Activated CD4-positive, alpha-beta T cell treated with anti-CD3 and anti-CD28 coated beads, Interleukin-2, Interleukin-4, amounts not matched to agents 100 ng/mL and 50 ng/mL, durations not matched to agents 16 hours and 8 hours (primary cell): ENCODE measurements at regions not wholly inside any gene's neighbourhood (a gene's known extent, or its start where the extent isn't known, plus 50 kb on each side); places are given as distances from the start of the nearest gene placed in this dataset.

Experiments
- DNase-seq: peaks from one replicate; pipeline ENCODE4 v3.0.0-alpha.2; 2020; ENCODE audit warnings: low spot score

DNA sequence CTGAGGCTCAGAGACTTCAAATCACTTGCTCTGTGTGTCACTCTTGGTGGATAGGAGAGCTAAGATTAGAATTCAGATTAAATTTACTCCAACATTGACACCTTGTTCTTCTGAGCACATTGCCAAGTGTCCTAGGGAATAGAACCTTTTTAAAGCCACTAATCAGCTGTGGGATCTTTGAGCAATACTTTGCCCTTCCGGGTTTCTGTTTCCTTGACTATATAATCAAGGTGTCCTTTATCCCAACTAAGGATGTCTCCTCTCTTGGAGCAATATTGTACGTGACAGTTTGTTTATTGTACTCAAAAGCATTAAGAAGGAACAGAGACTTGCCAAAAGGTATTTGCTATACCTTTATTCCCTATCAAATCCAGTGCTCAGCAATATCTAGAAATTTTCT, 170.9 kb upstream of the CADPS start:
- DNase-seq: no peak

DNA sequence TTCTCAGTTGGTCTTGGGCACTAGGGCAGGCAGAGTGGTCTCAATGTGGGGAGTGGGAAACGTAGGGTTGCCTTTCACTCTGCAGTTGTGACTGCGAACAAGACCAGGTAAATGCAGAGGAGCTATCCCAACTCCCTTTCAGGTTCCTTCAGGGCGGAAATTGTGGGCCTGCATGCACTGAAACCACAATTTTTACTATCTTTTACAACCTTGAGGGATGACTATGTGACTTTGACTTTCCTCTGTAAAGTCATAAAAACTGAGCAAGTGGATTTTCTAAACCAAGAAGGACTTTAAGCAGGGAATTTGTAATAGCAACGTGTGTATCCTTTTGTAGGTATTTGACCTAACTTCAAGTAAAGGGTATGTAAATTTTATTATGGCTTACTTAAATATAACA, 171.4 kb upstream of the CADPS start:
- DNase-seq: no peak

DNA sequence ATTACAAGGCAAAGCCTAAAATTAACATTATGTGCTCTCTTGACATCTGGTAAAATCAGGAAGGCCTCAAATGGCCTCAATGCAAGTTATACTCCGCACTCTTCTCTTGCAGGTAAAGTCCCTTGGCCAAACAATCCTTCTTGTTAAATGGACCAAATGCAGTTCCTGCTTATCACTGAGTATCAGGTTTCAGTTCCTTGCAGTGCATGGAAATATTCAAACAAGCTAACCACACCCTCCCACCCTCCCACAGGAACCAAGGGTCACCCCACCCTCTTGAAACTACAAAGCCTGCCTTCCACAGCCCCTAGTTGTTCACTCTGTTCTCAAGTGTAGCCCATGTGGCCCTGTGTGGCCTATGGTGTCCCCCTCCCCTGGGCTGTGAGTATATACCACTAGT, 171.9 kb upstream of the CADPS start:
- DNase-seq: no peak

DNA sequence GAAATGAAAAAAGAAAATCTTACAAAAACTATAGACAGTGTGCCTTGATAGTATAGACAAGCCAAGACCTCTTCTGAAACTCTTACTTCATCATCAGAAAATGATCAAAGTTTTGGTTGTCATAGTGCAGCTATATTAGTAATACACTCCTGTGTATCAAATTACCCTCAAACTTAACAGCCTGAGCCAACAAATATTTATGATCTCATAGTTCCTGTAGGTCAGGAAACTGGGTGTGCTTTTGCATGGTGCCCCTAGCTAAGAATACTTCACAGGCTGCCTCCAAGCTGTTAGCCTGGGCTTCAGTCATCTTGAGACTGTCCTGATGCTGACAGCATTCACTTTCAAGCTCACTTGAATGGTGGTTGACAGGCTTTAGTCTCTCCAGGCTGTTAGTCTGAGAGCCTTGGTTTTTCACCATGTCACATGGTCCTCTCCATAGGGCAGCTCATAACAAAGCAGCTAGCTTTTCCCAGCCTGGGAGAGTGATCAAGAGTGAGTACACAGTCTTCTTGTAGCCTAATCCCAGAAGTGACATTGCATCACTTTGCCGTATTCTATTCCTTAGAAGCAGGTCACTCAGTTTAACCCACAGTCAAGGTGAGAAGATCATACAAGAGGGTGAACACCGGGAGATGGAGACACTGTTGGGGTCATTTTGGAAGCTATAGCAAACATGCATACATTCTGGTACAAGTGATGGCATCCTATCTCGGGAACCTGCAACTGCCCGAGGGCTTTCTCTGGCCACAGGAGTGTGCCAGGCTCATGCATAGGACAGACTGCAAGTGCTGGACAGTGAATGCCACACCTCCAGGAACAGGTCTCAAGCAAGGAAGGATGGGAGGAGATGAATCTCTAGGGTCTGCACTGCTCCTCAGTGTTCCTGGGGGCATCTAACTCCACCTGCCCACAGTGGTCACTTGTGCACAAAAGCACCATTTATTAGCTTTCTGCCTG, 173.4 kb upstream of the CADPS start:
- DNase-seq: no peak

DNA sequence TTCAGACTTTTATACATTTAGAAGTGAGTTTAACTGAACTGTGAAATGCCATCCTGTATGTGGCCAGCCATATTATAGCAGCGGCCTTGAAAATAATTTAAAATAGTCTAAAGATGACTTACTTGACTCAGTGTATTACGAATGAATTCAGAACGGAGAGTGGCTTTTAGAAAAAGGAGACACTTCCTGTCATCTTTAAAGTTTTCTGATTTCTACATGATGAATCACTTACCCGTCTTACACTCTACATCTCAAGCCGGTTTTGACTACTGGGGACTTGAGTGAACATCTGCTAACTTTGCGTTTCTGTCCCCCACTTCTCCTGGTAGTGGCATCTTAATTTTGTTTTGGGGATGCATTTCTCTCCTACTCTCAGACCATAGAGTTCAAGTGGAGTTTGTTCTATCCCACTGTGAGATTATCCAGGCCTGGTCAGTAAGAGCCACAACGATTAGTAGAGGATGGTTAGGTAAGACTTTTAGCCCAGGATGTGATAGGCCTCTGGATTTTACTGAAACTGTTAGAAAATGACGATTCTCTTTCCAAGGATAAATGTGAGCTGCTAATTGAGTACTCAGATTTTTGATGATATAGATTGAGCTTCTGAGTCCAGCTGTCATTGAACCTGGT, 175.4 kb upstream of the CADPS start:
- DNase-seq: no peak

DNA sequence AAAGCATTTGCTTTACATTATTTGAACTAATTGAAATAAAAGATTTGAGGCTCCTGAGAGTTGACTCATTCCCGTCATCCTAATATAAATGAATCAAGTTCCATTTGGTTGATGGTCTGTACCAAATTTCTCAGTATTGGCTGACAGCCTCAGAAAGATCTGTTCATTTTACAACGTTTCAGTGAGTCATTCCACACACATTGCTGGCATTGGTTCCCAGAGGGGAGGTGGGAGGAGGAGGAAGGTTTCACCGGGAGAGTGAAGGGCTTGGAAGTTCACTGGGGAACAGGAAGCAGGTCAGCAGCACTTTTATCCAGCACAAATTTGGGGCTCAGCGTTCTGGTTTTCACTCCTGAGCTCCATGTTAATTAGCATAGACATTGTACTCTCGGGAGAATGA, 176.7 kb upstream of the CADPS start:
- no peak for DNase-seq

DNA sequence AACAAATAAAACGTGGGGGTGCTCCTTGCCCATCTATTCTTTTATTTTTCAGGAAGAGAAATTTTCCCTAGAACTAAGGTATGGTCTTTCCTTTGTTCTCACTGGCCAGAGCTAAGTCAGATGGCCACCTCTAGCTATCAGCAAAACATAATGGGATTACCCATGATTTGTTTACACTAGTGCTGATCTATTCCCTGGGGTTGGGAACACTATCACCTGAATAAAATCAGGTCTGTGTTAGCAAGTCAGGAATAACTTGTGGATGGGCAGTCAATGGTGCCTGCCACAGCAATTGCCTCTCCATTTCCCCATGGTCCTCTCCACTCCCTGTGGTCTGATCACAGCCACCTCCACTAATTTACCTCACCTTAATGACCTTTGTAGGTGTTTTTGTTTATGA, 181.7 kb upstream of the CADPS start:
- DNase-seq: no peak

DNA sequence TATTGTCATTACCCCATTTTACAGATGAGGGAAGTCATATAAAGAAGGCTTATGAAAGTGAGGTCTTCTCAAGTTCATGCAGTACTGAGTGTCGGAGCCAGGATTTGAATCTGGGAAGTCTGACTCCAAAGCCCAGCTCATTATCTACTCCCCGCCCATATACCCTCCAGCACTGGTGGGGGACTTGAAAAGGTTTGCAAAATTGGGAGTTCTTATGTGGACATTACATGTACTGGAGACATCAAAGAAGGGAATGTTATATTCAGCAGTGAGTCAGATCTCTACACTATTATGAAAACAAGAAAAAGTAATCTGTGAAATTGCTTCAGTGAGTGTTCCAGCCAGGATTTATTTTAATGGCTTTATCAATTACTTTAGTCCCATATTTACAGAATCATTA, 185.2 kb upstream of the CADPS start:
- DNase-seq: no peak

DNA sequence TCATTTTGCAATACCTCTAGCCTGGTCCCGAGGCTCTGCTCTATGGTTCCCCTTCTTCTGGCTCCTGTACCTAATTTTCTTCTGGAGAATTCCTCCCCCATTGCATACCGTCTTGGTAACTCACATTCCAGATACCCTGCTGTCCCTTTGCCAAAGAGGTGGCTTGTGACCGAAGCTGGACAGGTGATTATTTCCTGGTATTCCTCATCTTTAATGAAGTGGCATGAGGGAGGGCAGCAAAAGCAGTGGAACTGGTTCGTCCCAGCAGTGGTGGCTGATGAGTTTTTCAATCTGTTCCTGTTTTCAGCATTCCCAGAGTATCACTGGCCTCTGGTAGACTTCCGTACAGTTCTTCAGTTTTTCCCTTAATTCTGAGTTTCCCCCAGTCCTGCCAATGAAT, 186.2 kb upstream of the CADPS start:
- no peak for DNase-seq

DNA sequence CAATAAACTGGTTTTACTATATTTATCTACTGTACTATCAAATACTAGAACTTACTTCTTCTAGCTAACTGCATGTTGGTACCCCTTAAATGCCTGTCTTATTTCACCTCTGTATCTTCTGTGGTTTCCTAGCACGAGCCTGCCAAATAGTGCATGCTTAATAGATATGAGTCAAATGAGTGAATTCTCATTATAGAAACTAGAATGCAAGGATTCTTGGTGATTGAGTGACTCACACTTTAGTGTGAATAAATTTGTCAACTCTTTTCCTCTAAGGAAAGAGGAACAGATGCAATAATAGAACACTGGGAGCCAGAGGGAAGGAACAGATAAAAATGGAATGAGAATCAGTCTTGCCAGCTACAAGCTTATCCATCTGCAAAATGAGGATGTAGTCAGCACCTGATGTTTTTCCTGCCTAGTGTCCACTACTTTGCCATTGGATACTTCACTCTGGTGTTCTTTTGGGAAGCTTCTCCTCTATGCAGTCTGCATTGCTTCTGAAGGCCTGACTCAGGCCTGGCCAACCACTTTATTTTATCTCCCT, 189.1 kb upstream of the CADPS start:
- no peak for DNase-seq

DNA sequence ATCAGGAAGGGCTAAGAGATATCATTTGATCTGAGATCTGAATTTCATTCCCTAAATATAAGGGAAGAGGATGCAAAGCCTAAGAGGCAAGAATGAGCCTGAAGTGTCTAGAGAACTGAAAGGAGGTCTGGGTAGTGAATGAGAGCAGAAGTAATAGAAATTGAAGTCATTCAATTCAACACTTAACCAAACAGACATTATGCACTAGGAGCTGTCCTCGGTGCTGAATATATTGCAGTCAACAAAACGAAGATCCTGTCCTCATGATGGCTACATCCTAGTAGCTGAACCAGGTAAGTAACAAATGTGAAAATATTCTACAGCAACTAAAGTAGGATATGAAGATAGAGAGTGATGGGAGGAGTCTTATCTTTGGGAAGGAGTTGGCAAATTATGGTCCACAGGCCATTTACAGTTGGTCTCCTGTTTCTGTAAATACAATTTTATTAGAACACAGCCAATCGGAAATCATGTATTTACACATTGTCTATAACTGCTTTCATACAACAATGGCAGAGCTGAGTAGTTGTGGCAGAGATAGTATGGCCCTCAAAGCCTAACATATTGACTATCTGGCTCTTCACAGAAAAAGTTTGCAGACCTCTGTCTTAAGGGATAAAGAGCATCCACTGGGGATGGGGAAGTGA, 192.9 kb upstream of the CADPS start:
- peak; percentile 9 for DNase-seq

DNA sequence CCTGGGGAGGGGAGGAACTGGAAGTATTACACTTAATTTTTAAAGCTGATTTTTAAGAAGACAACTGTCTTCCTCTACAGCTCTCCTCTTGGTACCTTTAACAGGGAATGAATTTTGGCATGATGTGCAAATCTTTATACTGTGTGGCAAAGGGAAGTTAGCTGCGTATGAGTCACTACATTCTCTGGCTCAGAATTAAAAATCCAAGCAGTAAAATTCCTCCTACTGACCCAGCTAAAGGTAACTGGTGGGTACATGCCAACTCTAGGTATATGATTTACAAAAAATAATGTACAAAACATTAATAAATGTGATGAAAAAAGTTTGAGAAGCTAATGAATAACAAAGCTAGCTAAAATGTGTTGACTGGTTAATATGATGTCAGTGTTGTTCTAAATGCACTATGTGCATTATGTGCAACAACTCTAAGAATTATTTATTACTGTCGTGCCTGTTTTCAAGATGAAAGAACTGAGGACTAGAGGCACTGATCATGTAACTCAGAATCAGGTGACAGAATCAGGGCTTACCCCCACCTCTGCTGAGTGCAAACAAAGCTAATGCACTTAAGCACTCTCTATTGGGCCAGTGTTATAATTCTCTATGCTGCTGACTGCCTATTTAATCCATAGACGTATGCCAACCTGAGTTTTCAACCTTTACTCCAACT, 194.7 kb upstream of the CADPS start:
- no peak for DNase-seq

DNA sequence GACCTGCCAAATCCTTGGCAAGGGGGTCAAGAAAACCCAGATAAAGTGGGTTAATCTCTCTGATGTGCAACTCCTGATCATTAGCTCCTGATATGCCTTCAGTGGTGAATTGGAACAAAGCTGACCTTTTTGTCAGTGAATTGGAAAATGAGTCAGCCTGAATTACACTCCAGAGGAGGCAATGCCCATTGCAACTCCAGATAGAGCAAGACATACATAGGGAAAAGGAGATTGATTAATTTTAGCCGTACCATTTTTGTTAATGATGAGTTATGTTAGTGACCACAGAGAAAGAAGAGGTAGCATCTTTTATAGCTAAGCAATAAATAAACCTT, 195.2 kb upstream of the CADPS start:
- no peak for DNase-seq

DNA sequence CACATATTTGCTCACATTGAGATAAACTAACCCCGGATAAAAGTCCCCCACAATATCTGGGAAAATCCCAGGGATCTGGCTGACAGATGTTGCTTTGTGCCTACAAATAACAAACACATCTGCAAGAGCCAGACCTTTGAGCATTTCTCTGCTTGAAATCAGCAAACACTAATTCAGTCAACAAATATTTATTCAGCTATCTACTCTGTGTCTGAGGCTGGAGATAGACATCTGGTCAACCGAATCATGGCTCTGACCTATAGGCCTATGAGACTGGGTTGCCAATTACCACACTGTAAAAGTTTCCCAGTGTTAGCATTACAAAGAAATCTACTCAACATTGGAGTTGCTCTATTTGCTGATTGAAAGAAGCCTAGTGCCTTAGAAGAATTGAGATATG, 201.1 kb upstream of the CADPS start:
- no peak for DNase-seq

DNA sequence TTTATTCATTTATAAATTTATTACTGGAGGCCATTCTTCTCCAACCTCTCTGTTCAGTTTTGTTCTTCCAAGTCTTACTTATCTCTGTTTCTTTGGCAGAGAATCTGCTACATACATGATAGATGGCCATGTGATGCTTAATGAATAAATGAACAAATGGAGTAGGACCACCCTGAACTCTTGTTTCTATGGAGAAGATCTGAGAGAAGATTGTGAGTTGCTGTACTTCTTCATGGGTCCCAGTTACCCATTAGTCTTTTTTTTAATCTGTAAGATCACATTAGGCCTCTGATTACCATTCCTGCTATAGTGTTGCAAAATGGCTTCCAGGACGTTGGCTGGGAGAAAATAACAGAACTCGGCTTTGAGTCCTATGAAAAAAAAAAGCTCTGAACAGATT, 191.9 kb upstream of the SYNPR start:
- no peak for DNase-seq

DNA sequence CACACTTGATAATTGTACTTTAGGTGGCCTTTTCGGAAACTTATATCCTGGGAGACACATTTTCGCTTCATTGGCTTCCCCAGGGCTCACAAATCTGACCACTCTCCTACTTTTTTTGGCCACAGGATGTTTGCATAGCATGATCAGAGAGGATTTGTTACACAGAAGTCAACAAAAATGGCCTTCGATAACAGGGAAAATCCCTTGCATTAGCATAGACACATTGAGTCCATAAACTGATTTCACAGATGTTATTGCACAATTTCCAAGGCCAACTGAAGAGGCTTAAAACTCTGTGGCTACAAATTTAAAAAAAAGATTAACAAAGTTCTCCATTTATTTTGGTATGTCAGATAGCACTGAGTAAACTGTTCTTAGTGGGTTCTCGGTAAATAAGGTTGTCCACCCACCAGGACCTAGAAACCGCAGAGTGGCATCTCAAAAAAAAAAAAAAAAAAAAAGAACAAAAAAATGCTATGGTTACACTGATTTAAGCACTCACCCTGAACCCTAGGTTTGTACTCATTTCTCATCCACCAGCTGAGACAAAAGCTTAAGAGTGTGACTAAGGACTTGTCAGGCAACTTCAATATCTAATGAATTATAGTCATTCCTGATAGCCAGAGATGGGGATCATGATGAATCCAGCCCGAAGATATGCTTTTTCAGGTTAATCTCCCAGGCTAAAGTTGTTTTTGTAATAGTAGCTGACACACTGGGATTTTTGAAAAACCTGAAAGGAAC, 188.9 kb upstream of the SYNPR start:
- DNase-seq: no peak

DNA sequence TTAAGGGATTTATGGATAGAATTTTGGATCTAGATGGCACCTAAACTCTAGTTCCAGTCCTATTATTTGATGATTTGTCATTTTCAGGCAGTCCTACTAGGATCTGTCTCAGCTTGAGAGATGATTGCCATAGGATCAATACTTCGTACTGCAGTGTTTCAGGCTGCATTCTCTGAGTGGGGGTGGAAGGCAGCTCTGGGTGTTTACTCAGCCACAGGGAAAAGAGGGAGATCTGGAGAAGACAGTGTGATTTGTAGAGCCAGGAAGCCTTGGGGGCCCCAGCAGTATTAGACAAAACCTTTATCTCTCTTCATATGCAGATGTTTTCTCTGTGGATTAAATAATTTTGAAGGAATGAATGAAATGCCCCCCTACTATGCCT, 188.4 kb upstream of the SYNPR start:
- DNase-seq: no peak

DNA sequence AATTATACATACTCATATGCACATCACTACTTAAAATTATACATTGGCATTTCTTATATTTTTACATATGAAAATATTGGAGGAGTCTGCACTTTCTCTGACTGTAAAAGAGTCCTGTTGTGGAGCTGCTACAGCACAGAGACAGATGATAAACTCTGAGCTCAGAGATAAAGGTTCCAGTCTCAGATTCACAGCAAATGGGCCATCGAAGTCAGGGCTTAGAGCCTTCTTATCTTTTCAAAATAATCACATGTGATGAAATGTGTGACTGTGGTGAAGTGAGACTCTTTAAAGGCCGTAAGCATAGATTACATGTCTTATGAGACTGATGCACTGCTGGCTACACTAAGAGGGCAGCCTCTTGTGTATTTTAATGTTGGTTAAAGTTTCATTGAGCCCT, 187.5 kb upstream of the SYNPR start:
- no peak for DNase-seq

DNA sequence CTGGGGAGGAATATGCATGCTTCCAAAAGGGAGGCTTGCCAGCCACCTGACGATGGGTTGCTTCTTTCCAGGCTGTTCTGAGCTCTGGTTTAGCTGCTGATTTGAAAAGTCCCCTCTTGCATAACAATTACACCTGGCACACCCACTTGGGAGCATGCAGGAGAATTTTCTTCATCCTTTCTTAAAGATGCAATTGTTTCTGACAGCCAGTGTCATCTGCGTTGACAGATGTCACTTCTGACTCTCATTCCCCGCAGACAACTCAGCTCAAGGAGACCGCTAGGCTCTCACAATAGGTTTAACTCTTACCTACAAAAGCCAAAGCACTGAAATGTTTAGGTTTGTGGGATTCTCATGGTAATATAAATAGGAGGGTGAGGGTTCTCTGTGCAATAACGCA, 185.6 kb upstream of the SYNPR start:
- DNase-seq: no peak

DNA sequence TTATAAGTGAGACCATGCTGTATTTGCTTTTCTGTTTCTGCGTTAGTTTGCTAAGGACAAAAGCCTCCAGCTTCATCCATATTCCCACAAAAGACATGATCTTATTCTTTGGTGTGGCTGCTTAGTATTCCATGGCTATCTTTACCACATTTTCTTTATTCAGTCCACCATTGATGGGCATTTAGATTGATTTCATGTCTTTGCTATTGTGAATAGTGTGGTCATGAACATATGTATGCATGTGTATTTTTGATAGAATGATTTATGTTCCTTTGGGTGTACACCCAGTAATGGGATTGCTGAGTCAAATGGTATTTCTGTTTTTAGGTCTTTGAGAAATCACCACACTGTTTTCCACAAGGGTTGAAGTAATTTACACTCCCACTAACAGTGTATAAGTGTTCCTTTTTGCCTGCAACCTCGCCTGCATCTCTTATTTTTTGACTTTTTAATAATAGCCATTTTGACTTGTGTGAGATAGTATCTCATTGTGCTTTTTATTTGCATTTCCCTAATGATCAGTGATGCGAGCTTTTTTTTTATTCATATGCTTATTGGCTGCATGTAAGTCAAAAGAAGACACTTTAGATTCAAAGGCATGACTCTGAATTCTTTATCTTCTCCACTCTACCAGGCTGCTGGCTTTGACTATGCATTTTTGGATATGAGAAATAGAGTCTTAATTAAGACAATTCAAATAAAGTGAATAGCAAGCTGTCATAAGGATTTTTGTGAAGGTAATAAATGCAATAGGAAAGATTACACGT, 183.3 kb upstream of the SYNPR start:
- DNase-seq: no peak
